ENCODE measurements at regions not wholly inside any gene's neighbourhood (a gene's known extent, or its start where the extent isn't known, plus 50 kb on each side); places are given as distances from the start of the nearest gene placed in this dataset.

DNA sequence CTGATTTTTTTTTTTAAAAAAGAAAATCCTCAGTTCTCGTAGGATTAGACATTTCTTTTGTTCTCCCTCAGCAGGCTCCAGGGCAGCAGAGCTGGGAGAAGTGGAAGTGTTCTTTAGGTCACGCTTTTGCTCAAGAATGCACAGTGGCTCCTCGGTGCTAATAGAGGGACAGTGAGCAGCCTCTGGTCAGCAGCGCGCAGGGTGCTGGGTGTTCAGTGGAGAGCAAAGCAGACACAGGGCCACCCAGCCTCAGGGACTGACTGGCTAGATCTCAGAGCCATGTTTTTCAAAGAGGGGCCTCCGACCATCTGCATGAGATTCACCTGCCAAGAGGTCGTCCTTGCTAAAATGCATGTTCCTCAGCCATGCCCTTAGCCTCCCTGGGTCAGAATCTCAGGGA, 218.8 kb downstream of the HAUS1 start:
- TF ChIP-seq CTCF (IDR thresholded peaks at IDR 0.05 in 4 of 5, conservative IDR thresholded peaks at IDR 0.05 in 1 of 5) (no peak), POLR2A (IDR thresholded peaks at IDR 0.05) (no peak)
